ENCODE measurements at regions not wholly inside any gene's neighbourhood (a gene's known extent, or its start where the extent isn't known, plus 50 kb on each side); places are given as distances from the start of the nearest gene placed in this dataset. TPM values are rescaled to one million over a fixed set of nuclear protein-coding genes. Genes with fewer than 3 reads are reported as not detected.
"Not testable (repeated sequence)": the region's sequence is repeated elsewhere in the genome, so short reads cannot be mapped to it uniquely, and the experiment has no call there.

DNA sequence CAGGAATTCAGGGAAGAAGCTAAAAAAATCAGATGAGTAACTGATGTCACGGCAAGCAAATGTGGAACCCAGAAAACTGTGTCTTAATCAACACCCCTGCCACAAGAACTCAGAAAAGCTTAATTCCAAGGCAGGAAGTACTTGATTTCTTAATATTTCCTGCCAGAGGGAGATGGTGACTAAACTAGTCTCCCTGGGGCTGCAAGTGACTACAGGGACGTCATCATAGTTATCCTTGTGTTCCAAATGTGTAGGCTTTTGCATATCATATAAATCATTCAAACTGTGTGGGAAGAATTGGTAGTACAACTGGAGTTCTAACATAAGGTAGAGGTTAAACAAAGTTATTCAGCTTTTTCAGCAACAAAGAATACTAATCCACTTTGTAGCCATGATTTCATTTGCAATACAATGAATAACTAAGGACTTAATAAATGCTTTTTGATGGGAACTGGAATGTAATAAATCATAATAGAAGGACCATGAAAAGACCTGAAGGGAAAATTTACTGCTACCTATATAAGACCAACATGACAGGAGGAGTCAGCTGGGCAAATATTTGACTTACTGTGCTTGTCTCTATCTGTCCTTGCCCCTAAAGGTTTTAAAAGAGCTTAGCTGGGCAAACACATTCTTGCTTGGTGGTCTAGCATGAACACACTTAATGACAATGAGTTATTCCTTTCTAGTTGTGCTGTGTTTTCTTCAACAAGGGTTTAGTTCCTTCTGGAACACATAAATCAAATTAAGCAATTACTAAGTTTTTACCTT, 76.0 kb upstream of the NECTIN3 start:
- TF ChIP-seq, protein P1, sequence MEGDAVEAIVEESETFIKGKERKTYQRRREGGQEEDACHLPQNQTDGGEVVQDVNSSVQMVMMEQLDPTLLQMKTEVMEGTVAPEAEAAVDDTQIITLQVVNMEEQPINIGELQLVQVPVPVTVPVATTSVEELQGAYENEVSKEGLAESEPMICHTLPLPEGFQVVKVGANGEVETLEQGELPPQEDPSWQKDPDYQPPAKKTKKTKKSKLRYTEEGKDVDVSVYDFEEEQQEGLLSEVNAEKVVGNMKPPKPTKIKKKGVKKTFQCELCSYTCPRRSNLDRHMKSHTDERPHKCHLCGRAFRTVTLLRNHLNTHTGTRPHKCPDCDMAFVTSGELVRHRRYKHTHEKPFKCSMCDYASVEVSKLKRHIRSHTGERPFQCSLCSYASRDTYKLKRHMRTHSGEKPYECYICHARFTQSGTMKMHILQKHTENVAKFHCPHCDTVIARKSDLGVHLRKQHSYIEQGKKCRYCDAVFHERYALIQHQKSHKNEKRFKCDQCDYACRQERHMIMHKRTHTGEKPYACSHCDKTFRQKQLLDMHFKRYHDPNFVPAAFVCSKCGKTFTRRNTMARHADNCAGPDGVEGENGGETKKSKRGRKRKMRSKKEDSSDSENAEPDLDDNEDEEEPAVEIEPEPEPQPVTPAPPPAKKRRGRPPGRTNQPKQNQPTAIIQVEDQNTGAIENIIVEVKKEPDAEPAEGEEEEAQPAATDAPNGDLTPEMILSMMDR (IDR thresholded peaks at IDR 0.05), result no peak
- no peak for TF ChIP-seq POLR2A (IDR thresholded peaks at IDR 0.05)
- intact Hi-C loops (cut with DNase I), result no loop called here
- H3K36me3 ChIP-seq, result no peaks in the 10 kb centered on the region
- no peak for DNase-seq
- no peak overlapping the region for H3K27ac ChIP-seq
- H3K4me3 ChIP-seq (replicated peaks in 1 of 3), result no peak overlapping the region
- WGBS, 2 donors, result 71 to 74% methylated on average over 2 of the region's 2 CpGs
- H3K27me3 ChIP-seq, result no peaks in the 10 kb centered on the region
- no peaks in the 10 kb centered on the region for H3K4me1 ChIP-seq
- H3K9me3 ChIP-seq, result no peaks in the 10 kb centered on the region

DNA sequence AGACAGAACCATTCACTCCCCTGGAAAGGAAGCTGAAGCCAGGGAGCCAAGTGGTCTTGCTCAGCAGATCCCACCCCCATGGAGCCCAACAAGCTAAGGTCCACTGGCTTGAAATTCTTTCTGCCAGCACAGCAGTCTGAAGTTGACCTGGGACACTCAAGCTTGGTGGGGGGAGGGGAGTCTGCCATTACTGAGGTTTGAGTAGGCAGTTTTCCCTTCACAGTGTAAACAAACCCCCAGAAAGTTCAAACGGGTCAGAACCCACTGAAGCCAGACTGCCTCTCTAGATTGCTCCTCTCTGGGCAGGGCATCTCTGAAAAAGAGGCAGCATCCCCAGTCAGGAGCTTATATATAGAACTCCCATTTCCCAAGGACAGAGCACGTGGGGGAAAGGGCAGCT, 72.8 kb upstream of the NECTIN3 start:
- H3K36me3 ChIP-seq; H3K4me1 ChIP-seq; H3K27ac ChIP-seq; H3K4me3 ChIP-seq (replicated peaks in 1 of 3); H3K9me3 ChIP-seq; intact Hi-C loops (cut with DNase I); H3K27me3 ChIP-seq: not testable (repeated sequence)
- peak; percentile 24 to 32 for DNase-seq
- WGBS, 2 donors, result 17 to 28% methylated on average over 1 to 2 of the region's 2 CpGs

DNA sequence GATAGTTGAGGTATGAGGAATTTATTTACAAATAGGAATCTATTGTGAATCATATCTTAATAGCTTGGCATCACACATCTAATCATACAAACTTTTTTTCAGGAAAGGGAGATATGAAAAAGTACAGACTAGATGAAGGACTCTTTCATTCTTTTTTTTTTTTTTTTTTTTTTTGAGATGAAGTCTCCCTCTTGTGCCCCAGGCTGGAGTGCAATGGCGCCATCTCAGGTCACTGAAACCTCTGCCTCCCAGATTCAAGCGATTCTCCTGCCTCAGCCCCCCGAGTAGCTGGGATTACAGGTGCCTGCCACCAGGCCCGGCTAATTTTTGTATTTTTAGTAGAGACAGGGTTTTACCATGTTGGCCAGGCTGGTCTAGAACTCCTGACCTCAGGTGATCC, 65.1 kb upstream of the NECTIN3 start:
- intact Hi-C loops (cut with DNase I); H3K4me3 ChIP-seq (replicated peaks in 1 of 3); DNase-seq; H3K27ac ChIP-seq; H3K27me3 ChIP-seq; H3K4me1 ChIP-seq; H3K9me3 ChIP-seq; H3K36me3 ChIP-seq: not testable (repeated sequence)
- 76 to 77% methylated on average over 4 of the region's 4 CpGs for WGBS, 2 donors

DNA sequence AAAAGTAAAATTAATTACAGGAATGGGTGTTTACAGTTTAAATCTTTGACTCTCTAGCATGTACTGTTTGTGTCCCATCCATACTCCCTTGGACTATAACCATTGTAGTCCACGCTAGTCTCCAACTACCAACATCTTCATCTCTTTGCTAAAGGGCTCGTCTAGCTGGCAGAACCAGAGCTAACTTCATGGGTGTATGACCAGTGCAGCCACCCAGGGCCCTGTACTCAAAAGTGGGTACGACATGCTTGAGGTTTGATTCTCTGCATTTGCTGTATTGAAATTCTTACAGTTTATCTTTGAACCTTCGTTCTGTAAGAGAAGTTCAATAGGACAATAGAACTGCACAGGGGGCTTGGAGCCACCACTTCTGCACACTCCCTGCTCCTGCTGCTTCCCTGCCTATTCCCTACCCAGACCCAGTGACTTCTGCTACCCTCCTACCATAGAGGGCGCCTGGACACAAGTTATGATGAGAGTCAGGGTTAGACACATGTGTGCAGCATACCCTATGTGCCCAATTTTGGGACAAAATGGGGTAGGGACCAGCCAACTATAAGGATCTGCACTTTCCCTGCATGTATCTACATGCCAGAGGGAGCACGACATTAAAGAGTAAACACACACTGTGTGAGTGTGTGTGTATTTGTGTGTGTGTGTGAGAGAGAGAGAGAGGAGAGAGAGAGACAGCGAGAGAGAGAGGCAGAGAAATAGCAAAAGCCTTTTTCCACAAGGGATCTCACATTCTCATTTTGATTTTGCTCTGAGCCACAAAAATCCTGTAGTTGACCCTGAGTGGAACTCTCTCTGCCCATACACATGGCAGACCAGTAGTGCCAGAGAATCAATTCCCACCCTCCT, 59.0 kb upstream of the NECTIN3 start:
- intact Hi-C loops (cut with DNase I), result no loop called here

More for the DNA sequence above, 59.0 kb upstream of the NECTIN3 start:
- H3K27me3 ChIP-seq, result no peaks in the 10 kb centered on the region
- H3K4me1 ChIP-seq, result no peaks in the 10 kb centered on the region
- H3K4me3 ChIP-seq (replicated peaks in 1 of 3), result no peak overlapping the region
- H3K9me3 ChIP-seq, result no peaks in the 10 kb centered on the region
- no peak overlapping the region for H3K27ac ChIP-seq
- 75 to 79% methylated on average over 6 of the region's 7 CpGs for WGBS, 2 donors
- H3K36me3 ChIP-seq, result no peaks in the 10 kb centered on the region
- peak; percentile 17 to 33 for DNase-seq
- TF ChIP-seq, protein P1 (IDR thresholded peaks at IDR 0.05), result peak in 3 of 6 experiments; percentile 34 to 57 (median 45)
- TF ChIP-seq POLR2A (IDR thresholded peaks at IDR 0.05), result no peak

Small RNA genes lying in the stretch of these regions (microRNA-seq; reads per million reads assigned to microRNA genes)
- gene MIR4445, result not detected

Small RNA genes lying in the stretch of these regions (small RNA-seq; reads per million reads assigned to genes)
- gene AC078918.1 (not detected), gene MIR4445 (not detected), gene RF00019 (not detected), gene RNU6ATAC15P (not detected)
